Karpas-422 (cell line): ENCODE measurements at regions not wholly inside any gene's neighbourhood (a gene's known extent, or its start where the extent isn't known, plus 50 kb on each side); places are given as distances from the start of the nearest gene placed in this dataset.

ENCODE experiments used
- DNase-seq: peaks from one replicate; pipeline ENCODE4 v3.0.0-alpha.2; 2015
- H2AFZ ChIP-seq: fragments of 200-600 bp; sonication (generic); 2 replicates; pipeline ENCODE4 v1.6.1; 2014; ENCODE audit warnings: antibody characterized with exemption, low read length, mixed read lengths
- H3K27ac ChIP-seq: fragments of 200-600 bp; sonication (generic); 2 replicates; pipeline ENCODE4 v1.5.1; 2014; ENCODE audit warnings: mild to moderate bottlenecking, low read length, moderate library complexity
- H3K27me3 ChIP-seq: fragments of 200-600 bp; sonication (generic); 2 replicates; pipeline ENCODE4 v1.6.1; 2014; ENCODE audit warnings: low read length, mixed read lengths
- H3K36me3 ChIP-seq: fragments of 200-600 bp; sonication (generic); 2 replicates; pipeline ENCODE4 v1.6.1; 2014; ENCODE audit warnings: low read length, mixed read lengths; ENCODE audit not compliant: insufficient read depth
- H3K4me1 ChIP-seq: fragments of 200-600 bp; sonication (generic); 2 replicates; pipeline ENCODE4 v1.6.1; 2014; ENCODE audit warnings: mild to moderate bottlenecking, low read length, mixed read lengths
- H3K4me2 ChIP-seq: fragments of 200-600 bp; sonication (generic); 2 replicates; pipeline ENCODE4 v1.6.1; 2014; ENCODE audit warnings: low read length, low read depth, mild to moderate bottlenecking; ENCODE audit not compliant: poor library complexity, severe bottlenecking
- H3K4me3 ChIP-seq: fragments of 200-600 bp; sonication (generic); 2 replicates; pipeline ENCODE4 v1.5.1; 2014; ENCODE audit warnings: mild to moderate bottlenecking, antibody characterized with exemption, low read length, mixed read lengths
- H3K79me2 ChIP-seq: fragments of 200-600 bp; sonication (generic); 2 replicates; pipeline ENCODE4 v1.6.1; 2014; ENCODE audit warnings: mild to moderate bottlenecking, low read length, mixed read lengths
- H3K9ac ChIP-seq: fragments of 200-600 bp; sonication (generic); 2 replicates; pipeline ENCODE4 v1.6.0; 2014; ENCODE audit warnings: low read length
- H3K9me2 ChIP-seq: fragments of 200-600 bp; sonication (generic), shearing (Covaris generic); replicated peaks from 2 replicates; pipeline ENCODE4 v1.6.0; 2014; ENCODE audit warnings: mild to moderate bottlenecking, low read length, moderate library complexity; ENCODE audit not compliant: insufficient read depth
- H3K9me3 ChIP-seq: fragments of 300-700, 200-600 bp; sonication (generic); 2 replicates; pipeline ENCODE4 v1.6.1; 2014; ENCODE audit warnings: low read length, mixed read lengths
- H4K20me1 ChIP-seq: fragments of 200-600 bp; sonication (generic); 2 replicates; pipeline ENCODE4 v1.6.1; 2014; ENCODE audit warnings: mild to moderate bottlenecking, antibody characterized with exemption, low read length, low read depth; ENCODE audit not compliant: insufficient read depth

- no peak for DNase-seq
- Histone ChIP-seq H3K36me3 (no peaks in the 10 kb centered on the region), H3K27ac (no peak overlapping the region), H2AFZ (no peak overlapping the region), H3K9me3 (no peaks in the 10 kb centered on the region), H3K4me3 (no peak overlapping the region), H3K9ac (no peak overlapping the region), H3K4me2 (no peak overlapping the region), H3K79me2 (no peaks in the 10 kb centered on the region), H3K27me3 (no peaks in the 10 kb centered on the region), H3K4me1 (no peaks in the 10 kb centered on the region), H3K9me2 (no peaks in the 10 kb centered on the region), H4K20me1 (no peaks in the 10 kb centered on the region)
Observed at GRCh38 chr2:200156166-200156835, 150.2 kb upstream of the SPATS2L start.

DNA sequence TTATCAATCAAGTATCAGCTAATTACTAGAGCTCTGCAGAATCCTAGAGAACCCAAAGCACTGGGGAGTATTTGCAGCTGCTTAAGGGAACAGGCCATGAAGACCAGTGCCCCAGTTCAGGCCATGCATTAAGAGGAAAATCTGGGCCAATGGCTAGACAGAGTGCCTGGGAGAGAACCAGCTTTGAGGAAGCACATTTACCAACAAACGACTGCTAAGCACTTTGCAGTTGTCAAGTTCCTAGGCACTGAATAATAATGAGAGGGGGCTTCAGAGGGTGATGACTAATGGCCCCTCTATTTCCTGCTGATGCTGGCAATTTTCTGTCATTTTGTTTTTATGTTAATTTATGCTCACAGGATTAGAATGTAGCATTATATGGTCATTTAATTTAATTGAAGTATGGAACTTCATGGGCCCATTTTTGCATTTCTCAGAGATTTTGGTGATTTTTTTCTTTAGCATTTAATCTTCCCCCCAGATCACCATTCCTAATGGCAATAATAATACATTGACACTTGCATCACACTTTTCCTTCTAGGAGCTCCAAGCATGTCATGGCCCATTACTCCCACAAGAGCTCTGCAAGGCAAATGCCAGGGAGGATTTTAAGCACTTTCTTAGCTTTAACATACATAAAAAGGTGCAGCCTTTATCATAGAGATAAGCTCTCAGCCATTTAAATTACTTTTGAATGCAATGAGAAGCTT, 147.7 kb upstream of the SPATS2L start:
- Histone ChIP-seq H3K9me2 (no peaks in the 10 kb centered on the region), H3K27ac (no peak overlapping the region), H3K9ac (no peak overlapping the region), H3K4me3 (no peak overlapping the region), H3K36me3 (no peaks in the 10 kb centered on the region), H3K27me3 (no peaks in the 10 kb centered on the region), H3K9me3 (no peaks in the 10 kb centered on the region), H3K79me2 (no peaks in the 10 kb centered on the region), H3K4me2 (no peak overlapping the region), H3K4me1 (no peaks in the 10 kb centered on the region), H2AFZ (no peak overlapping the region), H4K20me1 (no peaks in the 10 kb centered on the region)
- no peak for DNase-seq

- Histone ChIP-seq H3K4me3 (no peak overlapping the region), H3K4me2 (no peak overlapping the region), H3K9ac (no peak overlapping the region), H3K27me3 (no peaks in the 10 kb centered on the region), H3K27ac (no peak overlapping the region), H3K79me2 (no peaks in the 10 kb centered on the region), H3K36me3 (no peaks in the 10 kb centered on the region), H2AFZ (no peak overlapping the region), H3K9me3 (no peaks in the 10 kb centered on the region), H3K4me1 (no peaks in the 10 kb centered on the region), H3K9me2 (no peaks in the 10 kb centered on the region), H4K20me1 (no peaks in the 10 kb centered on the region)
- DNase-seq = no peak
Observed at GRCh38 chr2:200159357-200159707, 147.2 kb upstream of the SPATS2L start.

DNA sequence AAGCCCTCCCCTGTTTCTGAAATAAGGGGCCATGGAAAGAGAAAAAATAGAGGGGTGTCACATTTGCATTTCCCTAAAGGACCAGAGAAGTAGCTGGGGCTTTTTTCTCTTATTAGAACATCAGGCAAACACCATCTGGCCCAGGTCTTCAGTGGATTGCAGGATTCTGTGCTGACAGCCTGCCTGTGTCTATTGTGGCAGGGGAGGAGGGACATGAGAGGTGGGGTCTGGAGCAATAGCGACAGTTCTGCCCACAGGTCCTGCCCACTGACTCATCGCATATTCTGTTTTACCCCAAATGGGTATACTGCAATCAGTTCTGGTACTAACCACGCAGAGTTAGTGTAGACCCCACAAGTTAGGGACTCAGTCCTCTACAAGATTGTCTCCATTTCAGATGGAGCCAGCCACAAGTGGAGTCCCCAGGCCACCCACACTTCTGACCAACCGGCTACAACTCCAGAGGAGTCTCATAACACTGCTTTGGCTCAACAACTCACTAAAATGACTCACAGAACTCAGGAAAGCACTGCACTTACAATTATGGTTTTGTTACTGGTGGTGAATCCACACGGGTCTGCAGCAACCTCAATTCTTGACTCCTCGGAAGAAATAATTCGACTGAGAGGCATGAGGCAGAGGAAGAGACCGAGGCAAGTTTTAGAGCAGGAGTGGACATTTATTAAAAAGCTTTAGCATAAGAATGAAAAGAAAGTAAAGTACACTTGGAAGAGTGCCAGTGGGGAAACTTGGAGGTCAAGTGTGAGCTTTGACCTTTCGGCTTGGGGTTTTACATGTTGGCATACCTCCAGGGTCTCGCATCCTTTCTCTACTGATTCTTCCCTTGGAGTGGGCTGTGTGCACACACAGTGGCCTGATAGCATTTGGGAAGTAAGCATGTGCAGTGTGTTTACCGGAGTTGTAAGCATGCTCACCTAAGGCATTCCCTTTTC, 146.4 kb upstream of the SPATS2L start:
- no peak overlapping the region for H3K4me2 ChIP-seq
- no peak overlapping the region for H2AFZ ChIP-seq
- H3K4me3 ChIP-seq = no peak overlapping the region
- H3K27me3 ChIP-seq = no peaks in the 10 kb centered on the region
- no peaks in the 10 kb centered on the region for H3K9me3 ChIP-seq
- no peak overlapping the region for H3K9ac ChIP-seq
- H3K27ac ChIP-seq = no peak overlapping the region
- no peaks in the 10 kb centered on the region for H4K20me1 ChIP-seq
- H3K36me3 ChIP-seq = no peaks in the 10 kb centered on the region
- DNase-seq = no peak
- H3K9me2 ChIP-seq = no peaks in the 10 kb centered on the region
- H3K4me1 ChIP-seq = no peaks in the 10 kb centered on the region
- H3K79me2 ChIP-seq = no peaks in the 10 kb centered on the region

DNA sequence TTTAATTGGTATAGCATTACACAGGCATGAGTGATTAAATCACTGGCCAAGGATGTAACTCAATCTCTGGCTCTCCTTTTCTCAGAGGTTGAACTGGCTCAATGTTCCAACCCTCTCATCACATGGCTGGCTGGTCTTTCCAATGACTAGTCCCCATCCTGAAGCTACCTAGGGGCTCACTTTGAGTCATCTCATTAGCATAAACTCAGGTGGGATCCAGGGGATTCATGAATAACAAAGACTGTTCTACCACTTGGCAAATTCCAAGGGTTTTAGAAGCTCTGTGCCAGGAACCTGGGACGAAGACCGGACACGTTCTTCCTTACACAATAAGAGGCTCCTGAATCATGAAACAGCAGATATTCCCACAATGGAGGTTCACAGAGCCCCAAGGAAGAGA, 145.0 kb upstream of the SPATS2L start:
- DNase-seq = no peak
- no peak overlapping the region for H3K9ac ChIP-seq
- no peaks in the 10 kb centered on the region for H3K9me2 ChIP-seq
- H3K27ac ChIP-seq = no peak overlapping the region
- H4K20me1 ChIP-seq = no peaks in the 10 kb centered on the region
- no peaks in the 10 kb centered on the region for H3K4me1 ChIP-seq
- no peak overlapping the region for H3K4me3 ChIP-seq
- H3K27me3 ChIP-seq = no peaks in the 10 kb centered on the region
- no peaks in the 10 kb centered on the region for H3K79me2 ChIP-seq
- no peak overlapping the region for H3K4me2 ChIP-seq
- no peaks in the 10 kb centered on the region for H3K36me3 ChIP-seq
- H2AFZ ChIP-seq = no peak overlapping the region
- H3K9me3 ChIP-seq = no peaks in the 10 kb centered on the region

DNA sequence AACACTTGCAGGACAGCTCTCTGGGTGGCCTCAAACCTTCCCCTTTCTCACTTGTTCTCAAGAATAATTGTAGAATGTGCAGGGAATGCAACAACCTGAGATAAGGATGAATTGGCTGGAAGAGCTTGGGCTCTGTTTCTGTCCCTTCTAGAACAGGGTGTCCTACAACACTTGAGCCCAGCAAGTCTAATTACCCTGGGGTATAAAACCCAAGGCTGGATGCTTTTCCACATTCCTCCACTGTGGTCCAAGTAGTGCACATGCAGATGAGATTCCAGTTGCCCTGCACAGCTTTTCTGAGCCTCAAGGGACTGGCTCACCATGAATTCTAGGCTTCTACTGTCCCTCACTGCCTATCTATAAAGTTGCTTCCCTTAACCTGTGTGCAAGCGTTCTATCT, 140.8 kb upstream of the SPATS2L start:
- H3K4me3 ChIP-seq = no peak overlapping the region
- no peaks in the 10 kb centered on the region for H4K20me1 ChIP-seq
- no peaks in the 10 kb centered on the region for H3K79me2 ChIP-seq

DNA sequence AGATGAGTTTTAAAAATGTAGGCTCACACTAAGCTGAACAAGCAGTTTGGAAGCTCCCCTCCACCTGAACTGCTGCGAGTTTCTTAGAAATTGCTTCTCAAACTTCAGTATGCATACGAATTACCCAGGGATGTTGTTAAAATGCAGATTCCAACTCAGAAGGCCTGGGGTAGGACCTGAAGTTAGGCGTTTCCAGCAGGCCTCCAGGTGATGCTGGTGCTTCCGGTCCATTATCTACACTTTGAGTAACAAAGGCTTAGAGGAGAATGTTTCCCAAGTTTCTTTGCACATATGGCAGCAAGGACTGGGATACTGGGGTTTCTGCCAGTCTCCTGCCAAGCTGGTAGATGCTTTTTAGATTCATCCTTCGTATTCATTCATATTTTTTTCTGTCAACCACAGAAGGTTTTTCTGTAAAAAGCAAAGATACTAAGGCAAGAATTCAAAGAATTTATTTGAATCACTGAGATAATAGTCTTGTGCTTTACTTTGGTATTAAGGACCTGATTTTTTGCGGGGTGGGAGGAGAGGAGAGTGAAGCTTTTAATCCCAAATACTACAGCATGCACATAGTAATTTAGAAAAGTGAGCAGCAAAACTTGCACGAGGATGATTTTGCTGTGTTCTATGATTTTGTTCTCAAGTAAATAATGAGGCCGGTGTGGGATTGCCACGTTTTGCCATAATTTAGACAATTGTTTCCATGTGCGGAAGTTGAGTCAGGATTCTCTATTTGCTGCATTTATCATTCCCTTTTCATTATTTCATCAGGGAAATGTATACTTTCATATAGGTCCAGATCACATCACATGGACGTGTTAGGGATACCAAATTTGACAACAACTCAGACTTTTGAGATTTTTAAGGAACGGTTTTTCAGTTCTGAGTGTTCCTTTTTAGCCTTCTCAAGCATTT, 137.6 kb upstream of the SPATS2L start:
- H3K9me2 ChIP-seq = no peaks in the 10 kb centered on the region
- H3K9ac ChIP-seq = no peak overlapping the region
- H3K4me3 ChIP-seq = no peak overlapping the region
- H3K27me3 ChIP-seq = no peaks in the 10 kb centered on the region
- H3K36me3 ChIP-seq = no peaks in the 10 kb centered on the region
- no peaks in the 10 kb centered on the region for H3K79me2 ChIP-seq
- no peaks in the 10 kb centered on the region for H3K4me1 ChIP-seq
- no peak for DNase-seq
- H3K4me2 ChIP-seq = no peak overlapping the region
- no peaks in the 10 kb centered on the region for H3K9me3 ChIP-seq
- H2AFZ ChIP-seq = no peak overlapping the region
- no peaks in the 10 kb centered on the region for H4K20me1 ChIP-seq
- no peak overlapping the region for H3K27ac ChIP-seq

More for the DNA sequence above, 140.8 kb upstream of the SPATS2L start:
- no peaks in the 10 kb centered on the region for H3K4me1 ChIP-seq
- no peak overlapping the region for H2AFZ ChIP-seq
- H3K36me3 ChIP-seq = no peaks in the 10 kb centered on the region
- H3K9me2 ChIP-seq = no peaks in the 10 kb centered on the region
- no peak overlapping the region for H3K4me2 ChIP-seq
- H3K27me3 ChIP-seq = no peaks in the 10 kb centered on the region
- peak; percentile 31 for DNase-seq
- no peak overlapping the region for H3K27ac ChIP-seq
- H3K9me3 ChIP-seq = no peaks in the 10 kb centered on the region
- no peak overlapping the region for H3K9ac ChIP-seq
